ENCODE measurements at regions not wholly inside any gene's neighbourhood (a gene's known extent, or its start where the extent isn't known, plus 50 kb on each side); places are given as distances from the start of the nearest gene placed in this dataset.

DNA sequence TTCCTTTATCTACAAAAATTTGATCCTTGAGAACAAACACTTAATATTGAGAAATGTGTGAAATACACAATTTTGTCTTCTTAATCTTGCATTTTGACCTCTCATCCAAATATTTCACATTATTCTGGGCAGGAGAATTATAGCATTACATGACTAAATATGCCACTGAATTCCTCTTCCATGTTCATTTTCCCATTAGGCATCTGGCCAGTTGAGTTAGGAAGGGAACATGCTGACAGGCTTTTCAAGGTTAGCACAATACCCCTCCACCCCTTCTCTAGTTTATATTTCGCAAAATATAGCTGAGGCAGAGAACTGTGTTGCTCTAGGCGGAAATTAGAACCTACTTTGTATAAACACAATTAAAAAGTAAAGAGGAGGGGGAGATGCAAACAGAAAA, 271.7 kb upstream of the ZC3H12C start:
- no peaks in the 10 kb centered on the region for H3K9me3 ChIP-seq (ENCODE audit: insufficient read depth, low read depth, low read length)

DNA sequence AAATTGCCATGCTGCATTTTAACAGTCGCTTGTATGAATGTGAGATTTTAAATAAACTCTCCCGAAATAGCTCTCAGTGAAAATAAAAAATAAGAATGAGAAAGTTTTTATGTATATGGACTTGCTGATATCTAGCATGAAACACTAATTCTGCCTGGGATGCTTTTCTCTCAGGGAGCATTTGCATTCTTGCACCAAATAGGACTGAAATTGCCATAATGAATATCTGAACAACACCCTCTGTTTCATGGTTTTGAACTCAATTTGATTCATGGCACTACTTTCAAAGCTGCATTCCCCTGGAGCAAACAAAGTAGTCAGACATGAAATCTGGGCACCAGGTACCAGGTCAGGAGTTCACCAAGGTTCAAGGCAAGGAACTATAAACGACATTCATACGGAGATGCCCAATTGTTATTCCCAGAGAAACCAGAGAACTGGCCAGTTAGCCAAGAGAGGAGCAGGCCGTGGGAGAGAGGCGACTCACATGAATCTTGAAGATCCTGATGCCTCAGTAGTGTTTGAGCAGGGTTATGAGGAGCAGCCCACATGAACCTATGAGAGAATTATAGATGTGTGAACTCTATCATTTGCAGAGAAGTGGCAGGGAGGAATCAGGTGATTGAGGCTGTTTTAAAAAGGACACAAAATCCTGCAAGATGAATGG, 270.6 kb upstream of the ZC3H12C start:
- no peak overlapping the region for H3K9ac ChIP-seq (ENCODE audit: low read length)
- no peak overlapping the region for H2AFZ ChIP-seq (ENCODE audit: low read depth, low read length)
- Mint-ChIP-seq H3K36me3 (ENCODE audit: low read depth, unreplicated experiment) (no peaks in the 10 kb centered on the region), H3K9me3 (ENCODE audit: unreplicated experiment) (no peaks in the 10 kb centered on the region), H3K4me1 (ENCODE audit: low read depth, unreplicated experiment) (no peaks in the 10 kb centered on the region), H3K4me3 (ENCODE audit: unreplicated experiment) (no peak overlapping the region), H3K27ac (ENCODE audit: unreplicated experiment) (no peak overlapping the region), H3K27me3 (ENCODE audit: low read depth, unreplicated experiment) (peaks cover 2% of the 10 kb centered on the region)
- H3K4me3 ChIP-seq (ENCODE audit: insufficient read depth, low read depth, low read length): no peak overlapping the region
- no peaks in the 10 kb centered on the region for H3K36me3 ChIP-seq (ENCODE audit: insufficient read depth, low read length)
- TF ChIP-seq CTCF (IDR thresholded peaks at IDR 0.05; ENCODE audit: insufficient read depth, low read depth, low read length) (no peak), EZH2 (IDR thresholded peaks at IDR 0.05; ENCODE audit: insufficient read depth, low read length) (no peak)
- DNase-seq (ENCODE audit: low read depth) (no peak), FAIRE-seq (no peak)
- no peaks in the 10 kb centered on the region for H3K27me3 ChIP-seq (ENCODE audit: insufficient read depth, low read length)
- no peaks in the 10 kb centered on the region for H3K4me1 ChIP-seq (ENCODE audit: insufficient read depth, low read length)
- H3K79me2 ChIP-seq (ENCODE audit: insufficient read depth, low read length): no peaks in the 10 kb centered on the region
- H3K9me3 ChIP-seq (ENCODE audit: insufficient read depth, low read depth, low read length): no peaks in the 10 kb centered on the region
- H4K20me1 ChIP-seq (ENCODE audit: insufficient read depth, low read length): no peaks in the 10 kb centered on the region
- no peak overlapping the region for H3K4me2 ChIP-seq (ENCODE audit: low read length)
- H3K27ac ChIP-seq (ENCODE audit: low read depth, low read length): no peak overlapping the region

More for the DNA sequence above, 271.7 kb upstream of the ZC3H12C start:
- Histone ChIP-seq H3K9ac (ENCODE audit: low read length) (no peak overlapping the region), H3K4me2 (ENCODE audit: low read length) (no peak overlapping the region), H3K27me3 (ENCODE audit: insufficient read depth, low read length) (no peaks in the 10 kb centered on the region), H3K36me3 (ENCODE audit: insufficient read depth, low read length) (no peaks in the 10 kb centered on the region), H3K4me1 (ENCODE audit: insufficient read depth, low read length) (no peaks in the 10 kb centered on the region), H3K79me2 (ENCODE audit: insufficient read depth, low read length) (no peaks in the 10 kb centered on the region), H3K27ac (ENCODE audit: low read depth, low read length) (no peak overlapping the region), H4K20me1 (ENCODE audit: insufficient read depth, low read length) (no peaks in the 10 kb centered on the region), H3K4me3 (ENCODE audit: insufficient read depth, low read depth, low read length) (no peak overlapping the region), H2AFZ (ENCODE audit: low read depth, low read length) (no peak overlapping the region)
- no peaks in the 10 kb centered on the region for H3K36me3 Mint-ChIP-seq (ENCODE audit: low read depth, unreplicated experiment)
- peaks cover under 1% of the 10 kb centered on the region for H3K27me3 Mint-ChIP-seq (ENCODE audit: low read depth, unreplicated experiment)
- no peak for DNase-seq (ENCODE audit: low read depth)
- H3K9me3 Mint-ChIP-seq (ENCODE audit: unreplicated experiment): no peaks in the 10 kb centered on the region
- no peak for FAIRE-seq
- H3K4me3 Mint-ChIP-seq (ENCODE audit: unreplicated experiment): no peak overlapping the region
- TF ChIP-seq CTCF (IDR thresholded peaks at IDR 0.05; ENCODE audit: insufficient read depth, low read depth, low read length): no peak
- TF ChIP-seq EZH2 (IDR thresholded peaks at IDR 0.05; ENCODE audit: insufficient read depth, low read length): no peak
- H3K27ac Mint-ChIP-seq (ENCODE audit: unreplicated experiment): no peak overlapping the region
- H3K4me1 Mint-ChIP-seq (ENCODE audit: low read depth, unreplicated experiment): no peaks in the 10 kb centered on the region

GRCh38 chr11:109828387-109828786, 264.8 kb upstream of the ZC3H12C start:
- H3K4me2 ChIP-seq (ENCODE audit: low read length): no peak overlapping the region
- H3K36me3 ChIP-seq (ENCODE audit: insufficient read depth, low read length): no peaks in the 10 kb centered on the region
- H3K9ac ChIP-seq (ENCODE audit: low read length): no peak overlapping the region
- H3K27me3 ChIP-seq (ENCODE audit: insufficient read depth, low read length): no peaks in the 10 kb centered on the region
- H3K79me2 ChIP-seq (ENCODE audit: insufficient read depth, low read length): no peaks in the 10 kb centered on the region
- Mint-ChIP-seq H3K9me3 (ENCODE audit: unreplicated experiment) (no peaks in the 10 kb centered on the region), H3K27ac (ENCODE audit: unreplicated experiment) (no peak overlapping the region), H3K36me3 (ENCODE audit: low read depth, unreplicated experiment) (no peaks in the 10 kb centered on the region), H3K4me3 (ENCODE audit: unreplicated experiment) (no peak overlapping the region), H3K27me3 (ENCODE audit: low read depth, unreplicated experiment) (peaks cover 4% of the 10 kb centered on the region), H3K4me1 (ENCODE audit: low read depth, unreplicated experiment) (no peaks in the 10 kb centered on the region)
- no peak overlapping the region for H3K4me3 ChIP-seq (ENCODE audit: insufficient read depth, low read depth, low read length)
- no peaks in the 10 kb centered on the region for H3K9me3 ChIP-seq (ENCODE audit: insufficient read depth, low read depth, low read length)
- no peaks in the 10 kb centered on the region for H4K20me1 ChIP-seq (ENCODE audit: insufficient read depth, low read length)
- no peaks in the 10 kb centered on the region for H3K4me1 ChIP-seq (ENCODE audit: insufficient read depth, low read length)
- FAIRE-seq (no peak), DNase-seq (ENCODE audit: low read depth) (no peak)
- TF ChIP-seq EZH2 (IDR thresholded peaks at IDR 0.05; ENCODE audit: insufficient read depth, low read length) (no peak), CTCF (IDR thresholded peaks at IDR 0.05; ENCODE audit: insufficient read depth, low read depth, low read length) (no peak)
- H3K27ac ChIP-seq (ENCODE audit: low read depth, low read length): no peak overlapping the region
- no peak overlapping the region for H2AFZ ChIP-seq (ENCODE audit: low read depth, low read length)
